Left ventricle myocardium inferior (tissue), 1 donor: ENCODE measurements at regions not wholly inside any gene's neighbourhood (a gene's known extent, or its start where the extent isn't known, plus 50 kb on each side); places are given as distances from the start of the nearest gene placed in this dataset.

Source experiments
- DNase-seq: peaks from one replicate; pipeline ENCODE4 v3.0.0-alpha.2; 2020
- H3K27ac ChIP-seq: fragments of 200-600 bp; replicated peaks from 2 replicates; pipeline ENCODE4 v1.8.0; 2021
- H3K27me3 ChIP-seq: fragments of 200-600 bp; 2 replicates; pipeline ENCODE4 v1.8.0; 2021; ENCODE audit warnings: low read depth
- H3K36me3 ChIP-seq: fragments of 200-600 bp; 2 replicates; pipeline ENCODE4 v1.8.0; 2021
- H3K4me1 ChIP-seq: fragments of 200-600 bp; 2 replicates; pipeline ENCODE4 v1.8.0; 2021
- H3K4me3 ChIP-seq: fragments of 200-600 bp; 2 replicates; pipeline ENCODE4 v1.8.0; 2021; ENCODE audit warnings: mild to moderate bottlenecking, moderate library complexity
- H3K9me3 ChIP-seq: fragments of 200-600 bp; replicated peaks from 2 replicates; pipeline ENCODE4 v1.8.0; 2021
- intact Hi-C: fragments of 100-400 bp; cut with micrococcal nuclease; formaldehyde crosslinking; loops from one replicate; pipeline ENCODE4 v1.11.0; 2022
- TF ChIP-seq, protein P1 (sequence below): fragments of 200-600 bp; IDR thresholded peaks from 2 replicates; pipeline ENCODE4 v1.8.0; 2021; ENCODE audit warnings: antibody characterized with exemption, mild to moderate bottlenecking, borderline replicate concordance
- donor health status: DM: no; HTN: yes; CAD: no; lungs with severe emphysema.

DNA sequence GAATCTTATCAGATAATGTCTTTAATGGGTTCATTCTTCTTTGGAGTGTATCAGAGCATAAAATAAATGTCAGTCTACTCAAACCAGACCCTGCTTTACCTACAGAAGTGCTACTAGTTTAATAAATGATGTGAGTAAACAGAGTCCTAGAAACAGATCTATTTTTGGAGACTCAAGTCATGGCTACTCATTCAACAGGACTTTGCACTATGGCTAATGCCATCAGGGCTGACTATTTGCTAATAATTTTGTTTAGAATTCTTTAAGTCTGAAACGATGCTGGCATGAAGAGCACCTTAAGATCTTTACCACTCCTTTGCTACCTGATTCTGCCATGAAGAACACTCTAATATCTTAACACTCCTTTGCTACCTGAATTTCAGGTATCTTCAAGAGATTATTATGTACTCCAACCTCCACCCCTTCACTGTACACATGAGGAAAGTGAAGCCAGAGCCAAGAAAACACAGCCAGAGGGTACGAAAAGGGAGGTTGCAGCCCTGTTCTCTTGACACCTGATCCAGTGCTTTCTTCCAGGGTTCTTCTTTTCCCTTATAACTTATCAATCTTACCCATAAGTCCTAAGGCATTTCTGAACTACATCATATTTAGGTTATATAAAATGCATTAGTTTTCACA lies 62.4 kb downstream of the ZNF608 start:
- no peaks in the 10 kb centered on the region for H3K9me3 ChIP-seq
- H3K27ac ChIP-seq: no peak overlapping the region
- H3K4me3 ChIP-seq: no peak overlapping the region
- intact Hi-C loops: no loop called here
- TF ChIP-seq, protein P1, sequence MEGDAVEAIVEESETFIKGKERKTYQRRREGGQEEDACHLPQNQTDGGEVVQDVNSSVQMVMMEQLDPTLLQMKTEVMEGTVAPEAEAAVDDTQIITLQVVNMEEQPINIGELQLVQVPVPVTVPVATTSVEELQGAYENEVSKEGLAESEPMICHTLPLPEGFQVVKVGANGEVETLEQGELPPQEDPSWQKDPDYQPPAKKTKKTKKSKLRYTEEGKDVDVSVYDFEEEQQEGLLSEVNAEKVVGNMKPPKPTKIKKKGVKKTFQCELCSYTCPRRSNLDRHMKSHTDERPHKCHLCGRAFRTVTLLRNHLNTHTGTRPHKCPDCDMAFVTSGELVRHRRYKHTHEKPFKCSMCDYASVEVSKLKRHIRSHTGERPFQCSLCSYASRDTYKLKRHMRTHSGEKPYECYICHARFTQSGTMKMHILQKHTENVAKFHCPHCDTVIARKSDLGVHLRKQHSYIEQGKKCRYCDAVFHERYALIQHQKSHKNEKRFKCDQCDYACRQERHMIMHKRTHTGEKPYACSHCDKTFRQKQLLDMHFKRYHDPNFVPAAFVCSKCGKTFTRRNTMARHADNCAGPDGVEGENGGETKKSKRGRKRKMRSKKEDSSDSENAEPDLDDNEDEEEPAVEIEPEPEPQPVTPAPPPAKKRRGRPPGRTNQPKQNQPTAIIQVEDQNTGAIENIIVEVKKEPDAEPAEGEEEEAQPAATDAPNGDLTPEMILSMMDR: no peak
- no peak for DNase-seq
- H3K27me3 ChIP-seq: no peaks in the 10 kb centered on the region
- H3K4me1 ChIP-seq: peaks cover 39% of the 10 kb centered on the region
- H3K36me3 ChIP-seq: no peaks in the 10 kb centered on the region

DNA sequence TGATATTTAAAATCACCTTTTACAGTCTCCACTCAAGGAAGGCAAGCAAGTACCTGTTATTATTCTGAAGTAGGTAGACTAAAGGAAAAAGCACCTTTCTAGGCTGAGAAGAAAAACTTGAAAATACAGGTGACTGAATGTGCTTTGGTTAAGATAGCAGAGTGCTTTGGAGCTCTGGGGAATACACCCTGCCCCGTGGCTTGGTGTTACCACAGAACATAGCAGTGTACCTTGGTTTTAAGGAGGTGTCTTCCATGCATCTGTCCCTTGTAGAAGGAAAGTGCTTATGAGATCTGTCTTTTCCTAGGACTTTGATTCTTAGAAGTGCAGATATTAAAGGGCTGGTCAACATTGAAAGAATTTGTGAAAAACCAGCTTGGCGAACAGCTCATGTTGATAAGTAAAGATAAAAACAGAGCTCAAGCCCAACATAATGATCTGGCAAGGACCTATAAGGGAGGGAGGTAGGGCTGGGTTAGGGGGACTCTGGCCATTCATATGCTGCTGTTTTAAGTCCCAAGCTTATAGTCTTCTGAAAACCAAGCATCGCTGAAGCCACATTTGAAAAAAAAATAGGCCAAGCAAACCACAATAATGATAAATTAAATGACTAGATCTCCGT lies 66.8 kb downstream of the ZNF608 start:
- H3K27me3 ChIP-seq: no peaks in the 10 kb centered on the region
- no peaks in the 10 kb centered on the region for H3K9me3 ChIP-seq
- TF ChIP-seq, protein P1: no peak
- intact Hi-C loops: no loop called here
- no peak overlapping the region for H3K27ac ChIP-seq
- H3K4me3 ChIP-seq: no peak overlapping the region
- peaks cover 60% of the 10 kb centered on the region for H3K4me1 ChIP-seq
- H3K36me3 ChIP-seq: no peaks in the 10 kb centered on the region
- no peak for DNase-seq

DNA sequence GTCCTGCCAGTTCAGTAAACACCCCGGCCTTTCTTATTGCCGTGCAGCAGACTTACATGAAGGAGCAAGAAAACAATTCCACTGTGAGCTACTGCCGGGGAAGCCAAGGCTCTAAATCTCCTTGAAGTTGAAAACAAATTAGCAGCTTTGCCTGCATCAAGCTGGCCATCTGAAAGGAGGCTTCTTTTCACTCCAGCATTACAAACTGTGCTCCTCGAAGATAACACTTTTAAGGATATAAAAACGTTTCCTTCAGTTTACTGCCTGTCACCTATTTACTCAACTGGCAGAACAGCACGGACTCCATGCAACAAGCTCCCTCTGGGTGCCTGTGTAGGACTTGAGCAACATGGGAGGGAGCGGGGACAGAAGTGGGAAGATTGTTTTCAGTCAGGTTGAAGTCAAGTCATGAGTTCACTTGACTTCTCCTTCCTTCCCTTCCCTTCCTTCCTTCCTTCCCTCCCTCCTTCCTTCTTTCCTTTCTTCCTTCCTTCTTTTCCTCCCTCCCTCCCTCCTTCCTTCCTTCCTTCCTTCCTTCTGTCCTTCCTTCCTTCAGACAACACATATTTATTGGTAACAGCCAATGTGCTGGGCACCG lies 67.4 kb downstream of the ZNF608 start:
- DNase-seq: no peak
- Histone ChIP-seq H3K4me1 (peaks cover 54% of the 10 kb centered on the region), H3K27ac (peak overlapping the region; percentile 73), H3K27me3 (no peaks in the 10 kb centered on the region), H3K4me3 (no peak overlapping the region), H3K36me3 (no peaks in the 10 kb centered on the region), H3K9me3 (no peaks in the 10 kb centered on the region)
- TF ChIP-seq, protein P1: no peak
- intact Hi-C loops: no loop called here

DNA sequence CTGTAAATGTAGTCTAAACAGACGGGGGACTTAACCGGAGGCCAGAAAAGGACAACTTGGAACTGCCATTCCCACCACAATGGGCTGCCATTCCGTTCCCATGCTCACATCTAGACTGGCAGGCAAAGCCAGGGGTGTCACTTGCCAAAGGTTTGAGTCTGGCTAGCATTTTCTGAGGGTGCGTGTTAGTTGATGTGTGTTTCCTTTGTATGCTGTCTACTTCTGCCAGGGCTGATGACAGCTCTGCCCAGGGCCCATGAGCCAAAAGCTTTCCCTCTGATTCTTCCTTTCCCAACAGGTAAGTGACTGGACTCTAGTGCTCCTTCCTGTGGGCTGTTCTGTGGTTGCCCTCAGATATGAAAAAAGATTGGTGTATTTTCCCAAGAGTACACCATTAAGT lies 68.0 kb downstream of the ZNF608 start:
- H3K9me3 ChIP-seq: no peaks in the 10 kb centered on the region
- intact Hi-C loops: no loop called here
- no peaks in the 10 kb centered on the region for H3K27me3 ChIP-seq
- DNase-seq: peak; percentile 22
- H3K4me3 ChIP-seq: no peak overlapping the region
- peak overlapping the region; percentile 73 for H3K27ac ChIP-seq
- TF ChIP-seq, protein P1: no peak
- H3K36me3 ChIP-seq: no peaks in the 10 kb centered on the region
- peaks cover 48% of the 10 kb centered on the region for H3K4me1 ChIP-seq

GRCh38 chr5:124677374-124678351 lies 68.8 kb downstream of the ZNF608 start:
- Histone ChIP-seq H3K27ac (peak overlapping the region; percentile 73), H3K36me3 (no peaks in the 10 kb centered on the region), H3K9me3 (no peaks in the 10 kb centered on the region), H3K4me1 (peaks cover 51% of the 10 kb centered on the region), H3K27me3 (no peaks in the 10 kb centered on the region), H3K4me3 (peak overlapping the region; percentile 6)
- TF ChIP-seq, protein P1: no peak
- intact Hi-C loops: no loop called here
- no peak for DNase-seq
